HG03039 (cell line): ENCODE measurements at regions not wholly inside any gene's neighbourhood (a gene's known extent, or its start where the extent isn't known, plus 50 kb on each side); places are given as distances from the start of the nearest gene placed in this dataset.

Source experiments
- ATAC-seq: cut with Tn5 transposase; IDR thresholded peaks from one replicate; pipeline ENCODE4 v1.9.1; 2021; ENCODE audit warnings: mild to moderate bottlenecking, moderate library complexity; ENCODE audit not compliant: unreplicated experiment

DNA sequence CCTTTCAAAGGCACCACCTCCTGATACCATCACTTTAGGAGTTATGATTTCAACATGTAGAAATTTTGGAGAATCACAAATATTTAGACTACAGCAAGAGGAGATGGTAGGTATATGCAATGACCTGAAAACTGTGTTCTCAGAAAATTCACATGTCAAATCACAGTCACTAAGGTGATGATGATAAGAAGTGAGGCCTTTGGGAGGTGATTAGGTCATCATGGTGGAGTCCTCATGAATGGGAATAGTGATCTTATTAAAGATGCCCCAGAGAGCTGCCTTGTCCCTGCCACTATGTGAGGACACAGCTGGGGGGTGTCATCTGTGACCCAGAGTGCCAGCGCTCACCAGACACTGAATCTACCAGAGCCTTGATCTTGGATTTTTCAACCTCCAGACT lies 513.5 kb upstream of the TUSC1 start:
- ATAC-seq: no peak

GRCh38 chr9:26181836-26182235 lies 503.6 kb upstream of the TUSC1 start:
- no peak for ATAC-seq

DNA sequence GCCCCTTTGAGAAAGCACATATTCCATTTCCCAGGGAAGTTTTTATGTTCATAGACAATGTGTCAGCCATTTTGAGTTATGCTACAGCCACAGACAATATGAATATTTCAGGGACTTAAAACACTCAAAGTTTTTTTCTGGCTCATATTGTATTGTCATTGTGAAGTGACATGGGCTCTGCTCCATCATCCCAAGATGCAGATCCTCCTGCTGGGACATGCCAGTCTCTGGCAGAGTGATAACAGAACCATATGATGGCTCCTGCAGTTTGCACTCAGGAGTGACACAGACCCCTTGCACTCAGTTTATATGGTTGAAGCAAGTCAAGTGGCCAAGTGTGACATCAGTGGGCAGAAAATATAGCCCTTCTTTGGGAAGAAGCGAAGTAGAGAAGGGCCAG lies 498.4 kb upstream of the TUSC1 start:
- ATAC-seq: no peak

- no peak for ATAC-seq
These were observed 497.0 kb upstream of the TUSC1 start for GRCh38 chr9:26175264-26175663.

DNA sequence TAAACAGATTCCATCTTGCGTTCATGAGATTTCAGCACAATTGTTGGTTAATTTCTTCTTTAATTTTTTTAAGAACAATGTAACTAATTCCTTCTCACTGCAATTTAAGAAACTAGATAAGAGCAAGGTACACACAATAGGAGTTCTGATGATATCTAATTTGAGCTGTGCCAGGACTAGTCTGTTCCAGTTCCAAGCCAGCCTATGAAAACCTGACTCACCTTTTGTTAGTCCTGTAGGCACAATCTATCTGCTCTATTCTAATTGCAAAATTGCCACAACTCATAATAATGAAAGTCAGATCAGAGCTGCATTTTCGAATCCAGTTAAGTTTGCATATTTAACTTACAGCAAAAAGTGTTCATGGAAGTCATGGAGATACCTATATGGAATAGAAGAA lies 494.1 kb upstream of the TUSC1 start:
- ATAC-seq: no peak

DNA sequence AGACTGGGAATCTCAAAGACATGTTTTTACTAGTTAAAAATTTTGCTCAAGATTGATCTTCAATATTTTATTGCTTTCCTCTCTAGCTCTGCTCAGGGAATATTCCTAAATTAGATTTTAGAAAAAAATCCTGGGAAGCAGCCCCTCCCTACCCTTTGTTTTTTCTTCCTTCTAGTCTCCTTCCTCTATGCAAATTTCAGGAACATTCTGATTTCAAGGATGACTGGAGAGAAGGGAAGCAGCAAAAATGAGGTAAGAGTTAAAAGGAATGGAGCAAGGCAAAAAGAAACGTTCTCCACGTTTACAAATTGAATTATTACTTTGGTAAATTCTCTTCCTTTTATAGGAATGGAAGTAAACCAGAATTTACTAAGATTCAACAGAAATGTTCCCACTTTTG lies 493.4 kb upstream of the TUSC1 start:
- ATAC-seq: no peak

GRCh38 chr9:26170190-26170589 lies 491.9 kb upstream of the TUSC1 start:
- no peak for ATAC-seq

DNA sequence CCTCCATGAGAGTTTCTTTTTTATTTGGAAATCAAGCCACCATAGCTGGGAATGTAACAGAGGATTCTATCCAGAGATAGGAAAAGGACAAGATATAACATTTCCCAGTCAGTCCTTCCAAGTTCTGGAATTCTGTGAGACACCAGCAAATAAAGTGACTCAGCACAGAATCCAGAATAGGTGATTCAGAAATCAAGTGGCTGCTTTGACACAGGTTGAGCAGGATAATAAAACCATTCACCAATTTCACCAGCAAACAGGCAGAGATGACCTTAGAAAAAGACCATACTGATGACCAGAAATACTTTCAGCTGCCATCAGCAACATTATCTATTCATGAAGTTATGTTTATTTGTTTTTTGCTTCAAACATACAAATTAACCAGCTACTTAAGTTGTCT lies 491.5 kb upstream of the TUSC1 start:
- no peak for ATAC-seq

DNA sequence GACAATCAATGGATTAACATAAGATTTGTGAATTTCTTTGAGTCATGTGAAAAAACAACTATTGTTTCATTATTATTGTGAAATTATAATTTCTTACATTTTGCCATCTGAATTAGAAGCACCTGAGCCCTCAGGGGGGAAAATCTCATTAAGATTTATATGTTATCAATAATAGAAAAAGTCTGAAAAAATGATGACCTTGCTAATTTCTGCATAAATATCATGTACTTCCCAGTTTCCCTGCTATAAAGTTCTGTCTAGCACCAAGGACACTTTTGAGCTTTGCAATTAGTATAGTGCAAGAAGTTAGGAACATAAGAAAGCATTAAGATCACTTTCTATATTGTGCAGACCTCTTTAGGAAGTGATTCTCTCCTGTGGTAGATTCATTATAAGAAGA lies 488.3 kb upstream of the TUSC1 start:
- no peak for ATAC-seq

- no peak for ATAC-seq
These were observed 487.2 kb upstream of the TUSC1 start for GRCh38 chr9:26165426-26165825.

- ATAC-seq: no peak
These were observed 485.7 kb upstream of the TUSC1 start for GRCh38 chr9:26163931-26164330.

GRCh38 chr9:26159575-26160392 lies 481.5 kb upstream of the TUSC1 start:
- ATAC-seq: no peak

- no peak for ATAC-seq
These were observed 480.4 kb upstream of the TUSC1 start for GRCh38 chr9:26158631-26159150.

GRCh38 chr9:26157411-26157810 lies 479.2 kb upstream of the TUSC1 start:
- ATAC-seq: peak; percentile 91

GRCh38 chr9:26152350-26152749 lies 474.1 kb upstream of the TUSC1 start:
- no peak for ATAC-seq

DNA sequence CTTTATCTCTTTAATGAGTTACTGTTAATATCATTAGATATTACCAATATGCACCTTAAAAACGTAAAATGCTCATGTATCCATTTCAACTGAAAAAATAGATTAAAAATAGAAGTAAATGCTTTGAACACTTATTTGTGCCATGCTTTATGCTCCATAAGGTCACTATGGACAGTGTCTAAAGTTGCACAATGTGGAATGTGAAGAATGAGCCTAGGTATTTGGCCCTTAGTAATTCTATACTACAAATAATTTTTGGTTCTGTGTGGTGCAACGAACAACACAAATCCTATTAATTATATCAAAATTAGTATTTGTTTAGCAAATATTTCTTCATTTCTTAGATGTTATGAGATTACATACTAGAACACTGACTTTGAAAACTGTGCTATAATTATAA lies 469.9 kb upstream of the TUSC1 start:
- ATAC-seq: no peak

DNA sequence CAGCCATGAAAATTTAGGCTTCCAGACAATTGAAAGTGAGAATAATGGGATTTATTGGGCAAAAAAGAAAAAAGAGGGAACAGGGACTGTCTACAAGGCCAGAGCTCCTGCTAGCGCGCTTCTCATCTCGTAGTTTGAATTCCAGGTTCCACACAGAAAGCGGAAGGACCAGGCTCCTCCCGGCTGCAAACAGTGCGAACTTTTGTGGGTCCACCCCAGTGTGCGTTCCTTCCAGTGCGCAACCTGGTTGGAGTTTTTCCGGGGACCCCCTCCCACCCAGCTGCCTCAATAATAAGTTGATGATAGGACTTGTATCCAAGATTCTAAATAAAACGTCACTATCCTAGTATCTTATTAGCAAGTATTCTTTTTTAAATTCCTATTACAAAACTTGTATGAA lies 467.7 kb upstream of the TUSC1 start:
- ATAC-seq: no peak

- ATAC-seq: no peak
These were observed 464.4 kb upstream of the TUSC1 start for GRCh38 chr9:26142631-26143030.

DNA sequence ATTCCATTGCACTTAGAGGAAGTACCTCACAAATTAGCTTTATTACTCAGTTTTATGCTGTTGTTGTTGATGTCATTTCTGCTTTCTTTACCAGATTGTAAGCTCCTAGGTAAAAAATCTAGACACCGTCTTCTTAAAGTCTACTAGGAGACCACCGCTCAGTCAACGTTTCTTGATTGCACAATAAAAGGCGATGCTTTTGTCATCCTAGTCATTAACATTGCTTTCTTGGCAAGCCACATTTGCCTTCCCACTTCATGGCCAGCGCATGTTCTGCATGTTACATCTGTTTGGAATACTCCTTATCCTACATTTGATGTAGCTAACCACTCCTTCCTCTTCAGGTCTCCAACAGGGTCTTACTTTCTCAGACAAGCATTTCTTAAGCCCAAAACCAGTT lies 464.0 kb upstream of the TUSC1 start:
- ATAC-seq: no peak

GRCh38 chr9:26133537-26133936 lies 455.3 kb upstream of the TUSC1 start:
- no peak for ATAC-seq

- no peak for ATAC-seq
These were observed 454.6 kb upstream of the TUSC1 start for GRCh38 chr9:26132746-26133312.

- no peak for ATAC-seq
These were observed 453.6 kb upstream of the TUSC1 start for GRCh38 chr9:26131886-26132285.

GRCh38 chr9:26129217-26129616 lies 451.0 kb upstream of the TUSC1 start:
- ATAC-seq: no peak
